Adrenal gland (tissue), 5 donors: ENCODE measurements at regions not wholly inside any gene's neighbourhood (a gene's known extent, or its start where the extent isn't known, plus 50 kb on each side); places are given as distances from the start of the nearest gene placed in this dataset.
"Not testable (repeated sequence)": the region's sequence is repeated elsewhere in the genome, so short reads cannot be mapped to it uniquely, and the experiment has no call there.

ENCODE experiments used
- POLR2A ChIP-seq, 2 donors: fragments of 450-650 bp; IDR thresholded peaks; one replicate each; pipeline ENCODE4 v1.6.1; 2017; ENCODE audit warnings: antibody characterized with exemption in 2 of 2, mild to moderate bottlenecking in 2 of 2, moderate library complexity in 1 of 2
- TF ChIP-seq, protein P1 (sequence below), 6 experiments: fragments of 450-650 bp in 4 of 6; fragments of 200-600 bp in 2 of 6; sonication (generic) in 1 of 6; IDR thresholded peaks; 1 replicate in 5 of 6; 2 replicates in 1 of 6; pipeline versions ENCODE4 v1.5.1 to v1.8.0; 2016 to 2021; ENCODE audit warnings: antibody characterized with exemption in 6 of 6, mild to moderate bottlenecking in 2 of 6, moderate library complexity in 1 of 6
- donor health status: DM: no; HTN: no; CAD: no.

GRCh38 chr12:29017532-29017931 is 131.5 kb upstream of the FAR2 start:
- TF ChIP-seq POLR2A (IDR thresholded peaks at IDR 0.05), result not testable (repeated sequence)
- TF ChIP-seq, protein P1, sequence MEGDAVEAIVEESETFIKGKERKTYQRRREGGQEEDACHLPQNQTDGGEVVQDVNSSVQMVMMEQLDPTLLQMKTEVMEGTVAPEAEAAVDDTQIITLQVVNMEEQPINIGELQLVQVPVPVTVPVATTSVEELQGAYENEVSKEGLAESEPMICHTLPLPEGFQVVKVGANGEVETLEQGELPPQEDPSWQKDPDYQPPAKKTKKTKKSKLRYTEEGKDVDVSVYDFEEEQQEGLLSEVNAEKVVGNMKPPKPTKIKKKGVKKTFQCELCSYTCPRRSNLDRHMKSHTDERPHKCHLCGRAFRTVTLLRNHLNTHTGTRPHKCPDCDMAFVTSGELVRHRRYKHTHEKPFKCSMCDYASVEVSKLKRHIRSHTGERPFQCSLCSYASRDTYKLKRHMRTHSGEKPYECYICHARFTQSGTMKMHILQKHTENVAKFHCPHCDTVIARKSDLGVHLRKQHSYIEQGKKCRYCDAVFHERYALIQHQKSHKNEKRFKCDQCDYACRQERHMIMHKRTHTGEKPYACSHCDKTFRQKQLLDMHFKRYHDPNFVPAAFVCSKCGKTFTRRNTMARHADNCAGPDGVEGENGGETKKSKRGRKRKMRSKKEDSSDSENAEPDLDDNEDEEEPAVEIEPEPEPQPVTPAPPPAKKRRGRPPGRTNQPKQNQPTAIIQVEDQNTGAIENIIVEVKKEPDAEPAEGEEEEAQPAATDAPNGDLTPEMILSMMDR (IDR thresholded peaks at IDR 0.05), result not testable (repeated sequence)
